HG02642 (cell line): ENCODE measurements at regions not wholly inside any gene's neighbourhood (a gene's known extent, or its start where the extent isn't known, plus 50 kb on each side); places are given as distances from the start of the nearest gene placed in this dataset.

Experiments
- ATAC-seq: cut with Tn5 transposase; IDR thresholded peaks from one replicate; pipeline ENCODE4 v1.9.1; 2021; ENCODE audit warnings: mild to moderate bottlenecking; ENCODE audit not compliant: unreplicated experiment, poor library complexity

DNA sequence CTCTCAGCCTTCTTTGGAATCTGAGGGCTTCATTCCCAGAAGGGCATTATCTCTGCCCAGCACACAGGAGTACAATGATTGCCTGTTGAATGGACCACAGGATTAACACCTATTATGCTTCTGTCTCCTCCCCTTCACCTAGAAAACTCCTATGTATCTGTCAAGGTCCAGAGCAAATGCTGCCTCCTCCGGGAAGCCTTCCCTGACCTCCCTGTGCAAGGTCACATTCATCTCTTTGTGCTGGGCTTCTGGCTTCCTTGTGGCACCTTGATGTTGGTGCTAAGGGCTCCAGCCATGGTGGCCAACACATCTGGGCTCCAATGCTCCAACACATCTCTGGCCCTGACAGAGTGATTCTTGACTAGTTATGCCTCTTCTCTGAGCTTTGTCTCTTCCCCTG, 49.9 kb upstream of the ATP2B2 start:
- ATAC-seq, result no peak

DNA sequence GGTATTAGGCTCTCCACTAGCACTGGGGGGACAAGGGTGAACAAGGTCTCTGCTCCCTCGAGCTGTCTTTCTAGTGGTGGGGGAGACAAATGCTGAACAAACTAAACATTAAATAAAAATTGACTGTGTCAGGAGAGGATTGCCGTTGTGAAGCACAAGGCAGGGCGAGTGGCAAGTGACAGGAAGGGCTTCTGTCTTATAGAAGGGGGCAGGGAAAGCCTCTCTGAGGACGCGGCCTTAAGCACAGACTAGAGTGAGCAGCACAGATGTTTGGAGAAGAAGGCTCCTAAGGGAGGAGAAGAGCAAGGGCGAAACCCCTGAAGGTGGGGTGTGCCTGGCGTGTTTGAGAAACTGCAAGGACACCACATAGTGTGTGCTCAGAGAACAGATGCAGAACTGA, 50.9 kb upstream of the ATP2B2 start:
- ATAC-seq, result no peak

DNA sequence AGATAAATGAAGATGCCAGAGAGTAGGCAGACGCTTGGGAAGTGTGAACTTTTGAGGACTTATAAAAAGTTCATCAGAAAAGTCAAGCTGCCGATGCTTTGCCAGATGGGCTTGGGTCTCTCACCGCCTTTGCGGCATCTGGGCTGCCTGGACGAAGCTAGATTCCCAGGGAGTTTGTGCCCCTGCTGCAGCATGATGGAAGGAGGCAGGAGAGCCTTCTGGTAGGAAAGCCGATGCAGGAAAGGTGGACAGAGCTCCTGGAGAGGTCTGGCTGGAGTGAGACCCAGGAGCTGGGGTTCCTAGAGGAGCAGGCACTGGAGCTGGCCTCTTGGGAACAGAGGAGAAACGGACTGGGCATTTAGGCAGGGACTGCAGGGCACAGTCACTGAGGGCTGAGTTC, 51.9 kb upstream of the ATP2B2 start:
- ATAC-seq, result no peak

DNA sequence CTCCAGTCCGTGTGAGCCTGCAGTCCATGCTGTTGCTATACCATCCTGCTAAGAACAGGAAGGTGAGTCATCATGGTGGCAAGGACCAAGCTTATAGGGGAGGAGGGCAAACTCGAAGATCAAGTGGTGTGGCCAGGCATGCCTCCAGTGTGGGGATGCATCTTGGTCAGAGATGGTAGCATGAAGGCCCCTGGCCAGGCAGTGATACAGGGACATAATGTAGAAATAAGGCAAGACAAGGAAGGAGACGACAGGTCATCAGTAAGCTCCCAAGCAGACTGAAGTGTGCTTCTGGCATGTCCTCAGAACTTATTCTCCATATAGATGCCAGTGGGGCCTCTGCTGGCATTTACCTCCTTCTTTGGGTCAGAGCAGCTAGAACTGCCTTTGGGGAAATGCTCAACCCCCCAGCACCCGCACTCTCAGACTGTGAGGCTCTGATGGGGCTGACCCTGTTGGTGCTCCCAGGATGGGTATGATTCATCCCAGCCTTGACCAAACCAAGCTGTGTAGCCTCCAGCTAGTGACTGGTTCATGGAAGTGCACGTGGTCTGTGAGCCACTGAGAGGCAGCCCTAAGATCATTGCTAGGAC, 52.5 kb upstream of the ATP2B2 start:
- ATAC-seq, result no peak

DNA sequence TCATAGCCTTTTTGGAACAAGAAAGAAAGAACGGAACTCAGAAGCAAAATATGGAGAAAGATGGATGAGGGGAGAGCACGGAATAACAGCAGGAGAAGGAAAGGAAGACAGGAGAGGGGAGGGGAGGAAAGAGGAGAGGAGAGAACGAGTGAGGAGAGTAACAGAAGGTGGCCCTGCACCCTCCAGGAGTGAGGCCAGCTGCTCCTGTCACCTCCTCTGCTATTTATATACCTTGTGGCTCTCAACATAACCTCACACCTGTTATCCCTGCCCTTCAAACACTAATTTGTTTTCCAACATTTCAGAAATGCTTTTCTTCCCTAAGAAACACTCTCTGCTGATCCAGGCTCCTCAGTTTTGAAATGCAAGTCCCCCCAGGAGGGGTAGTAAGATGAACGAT, 53.4 kb upstream of the ATP2B2 start:
- ATAC-seq, result no peak

DNA sequence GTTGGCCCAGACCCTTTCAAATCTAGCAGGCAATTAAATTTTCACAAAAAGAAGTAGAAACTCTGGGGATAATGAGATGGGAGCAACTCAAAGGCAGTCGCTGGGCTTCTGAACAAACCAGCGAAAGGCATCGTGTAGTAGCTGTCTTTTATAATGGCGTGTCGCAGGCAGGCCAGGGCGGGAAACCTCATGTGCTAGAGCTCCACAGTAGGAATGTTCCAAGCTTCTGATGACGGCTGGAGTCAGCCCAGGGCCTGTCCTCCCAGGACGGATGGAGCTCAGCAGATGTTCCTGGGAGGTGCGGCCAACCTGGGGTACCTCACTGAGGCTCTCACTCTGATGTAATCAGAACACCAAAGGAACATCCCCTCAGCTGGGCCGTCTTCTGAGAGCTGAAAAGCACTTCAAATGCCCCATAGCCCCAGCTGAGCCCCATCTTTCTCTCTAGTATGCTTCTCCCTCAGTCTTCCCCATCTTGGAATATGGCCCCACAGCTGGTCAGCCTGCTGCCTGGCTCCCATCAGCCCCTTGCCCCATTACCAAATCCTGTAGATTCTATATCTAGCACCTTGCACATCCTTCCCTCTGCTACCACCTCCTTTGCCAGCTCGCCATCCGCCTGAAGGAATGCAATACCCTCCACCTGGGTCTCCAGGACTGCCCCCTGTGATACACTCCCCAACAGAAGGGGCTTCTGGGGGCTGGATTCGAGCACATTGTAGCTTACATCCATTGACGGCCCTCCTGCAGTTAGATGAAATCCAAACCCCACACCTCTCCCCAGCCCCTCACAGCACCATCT, 54.9 kb upstream of the ATP2B2 start:
- no peak for ATAC-seq

DNA sequence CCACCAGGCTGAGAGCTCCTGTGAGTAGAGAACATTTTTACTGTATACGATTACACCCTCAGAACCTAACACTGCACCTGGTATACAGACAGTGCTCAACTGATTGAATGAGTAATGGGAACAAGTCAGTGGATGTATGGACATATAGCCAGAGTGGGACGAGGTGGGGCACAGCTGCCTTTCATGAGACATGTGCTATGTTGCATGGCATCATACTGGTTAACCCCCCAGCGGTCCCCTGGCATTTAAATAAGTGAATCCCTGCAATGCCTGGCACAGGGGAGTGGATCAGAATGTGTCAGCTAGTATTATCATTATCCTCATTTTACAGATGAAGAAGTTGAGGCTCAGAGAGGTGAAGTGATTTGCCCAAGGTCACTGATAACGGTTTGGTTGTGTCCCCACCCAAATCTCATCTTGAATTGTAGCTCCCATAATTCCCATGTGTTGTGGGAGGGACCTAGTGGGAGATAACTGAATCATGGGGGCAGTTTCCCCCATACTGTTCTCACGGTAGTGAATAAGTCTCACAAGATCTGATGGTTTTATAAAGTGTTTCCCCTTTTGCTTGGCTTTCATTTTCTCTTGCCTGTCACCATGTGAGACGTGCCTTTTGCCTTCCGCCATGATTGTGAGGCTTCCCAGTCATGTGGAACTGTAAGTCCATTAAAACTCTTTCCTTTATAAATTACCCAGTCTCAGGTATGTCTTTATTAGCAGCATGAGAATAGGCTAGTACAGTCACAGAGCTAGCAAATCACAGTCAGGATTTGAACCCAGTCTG, 56.0 kb upstream of the ATP2B2 start:
- ATAC-seq, result no peak

DNA sequence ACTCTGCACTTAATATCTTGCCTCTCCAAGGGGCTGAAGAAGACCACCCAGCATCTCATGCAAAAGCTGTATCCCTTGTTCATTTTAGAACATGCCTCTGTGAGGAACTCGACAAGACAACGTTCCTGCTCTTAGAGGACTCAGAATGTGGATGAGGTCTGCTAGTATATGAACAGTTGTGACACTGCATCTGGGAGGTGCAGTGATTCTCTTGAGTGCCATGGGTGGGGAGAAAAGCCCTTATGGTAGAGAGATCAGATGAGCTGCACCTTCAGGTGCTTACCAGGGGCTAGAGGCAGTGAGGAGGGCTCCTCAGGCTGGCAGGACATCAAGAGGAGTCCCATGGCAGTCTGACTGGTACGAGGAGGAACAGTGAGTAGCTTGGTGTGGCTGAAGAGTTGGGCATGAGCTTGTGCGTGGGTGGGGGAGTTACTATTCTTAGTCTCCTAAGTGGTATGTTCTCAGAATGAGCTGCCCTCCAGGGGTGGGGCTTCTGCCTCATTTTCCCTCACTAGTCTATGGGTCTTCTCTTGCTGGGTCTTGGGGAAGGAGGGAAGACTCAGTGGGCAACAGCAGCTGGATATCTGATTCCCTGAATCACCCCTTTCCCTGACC, 56.7 kb upstream of the ATP2B2 start:
- no peak for ATAC-seq

DNA sequence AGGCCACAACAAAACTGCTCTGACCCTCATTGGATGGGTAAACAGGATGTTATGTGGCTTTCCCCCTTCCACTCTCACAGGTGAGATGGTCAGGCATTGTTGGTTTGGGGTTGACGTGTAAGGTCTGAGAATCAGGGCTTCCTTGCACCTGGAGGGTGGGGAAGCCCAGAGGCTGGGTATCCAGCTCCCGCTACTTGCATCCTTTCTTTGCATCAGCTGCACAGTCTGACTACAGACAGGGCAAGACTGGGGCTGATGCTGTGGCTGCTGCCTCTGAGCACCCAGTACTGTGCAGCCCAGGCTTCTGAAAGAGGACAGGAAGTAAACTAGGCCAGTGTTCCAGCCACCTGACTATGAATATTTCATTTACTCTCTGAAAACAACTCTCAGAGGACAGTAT, 58.0 kb upstream of the ATP2B2 start:
- ATAC-seq, result no peak

DNA sequence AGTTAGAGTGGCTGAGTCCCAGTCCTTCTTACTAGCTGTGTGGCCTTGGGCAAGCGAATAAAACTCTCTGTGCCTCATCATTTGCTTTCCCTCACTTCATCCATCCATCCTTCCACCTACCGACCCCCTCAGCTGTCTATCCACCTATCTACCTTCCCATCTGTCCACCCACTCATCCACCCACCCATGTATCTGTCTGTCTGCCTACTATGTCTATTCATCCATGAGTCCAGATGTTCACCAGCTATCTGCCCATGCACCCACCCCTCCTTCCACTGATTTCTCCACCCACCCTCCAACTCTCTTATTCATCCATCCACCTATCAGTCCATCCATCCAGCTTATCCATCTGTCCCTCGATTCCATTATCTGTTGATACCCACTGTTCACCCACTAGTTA, 60.4 kb upstream of the ATP2B2 start:
- ATAC-seq, result no peak

DNA sequence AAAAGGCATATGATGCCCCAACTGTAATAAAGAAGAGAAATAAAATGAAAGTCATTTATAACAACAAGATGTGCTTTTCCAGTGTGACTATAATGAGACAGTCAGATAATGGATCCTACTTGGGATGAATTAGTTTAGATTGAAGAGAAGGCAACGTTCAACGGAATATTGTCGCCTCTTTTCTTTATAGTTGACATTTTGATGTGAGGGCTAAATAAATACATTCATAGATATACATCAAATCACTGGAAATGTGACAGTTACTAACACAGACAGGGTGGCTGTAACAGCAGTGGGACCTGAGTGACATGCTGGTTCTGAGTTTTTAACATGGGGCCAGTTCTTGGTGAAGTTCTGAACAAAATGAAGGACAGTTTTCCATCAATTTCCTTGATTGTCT, 61.1 kb upstream of the ATP2B2 start:
- no peak for ATAC-seq

DNA sequence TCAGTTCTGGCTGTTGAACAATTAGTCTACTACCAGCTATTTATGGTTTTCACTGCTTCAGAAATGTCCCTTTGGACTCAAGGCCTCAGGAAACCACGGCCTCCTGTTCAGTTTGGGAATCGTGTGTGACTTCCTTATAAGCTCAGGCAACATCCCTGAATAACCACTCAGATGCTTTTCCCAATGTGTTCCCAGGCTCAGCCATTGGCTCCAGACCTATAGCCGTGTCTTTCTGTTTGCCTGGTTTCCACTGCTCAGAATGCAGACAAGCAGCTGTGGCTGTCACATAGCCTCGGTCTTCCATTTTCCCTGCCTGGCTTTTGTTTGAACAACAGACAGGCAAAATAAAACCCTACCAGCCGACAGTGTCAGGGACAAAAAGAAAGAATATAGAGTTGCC, 63.2 kb upstream of the ATP2B2 start:
- ATAC-seq, result no peak

DNA sequence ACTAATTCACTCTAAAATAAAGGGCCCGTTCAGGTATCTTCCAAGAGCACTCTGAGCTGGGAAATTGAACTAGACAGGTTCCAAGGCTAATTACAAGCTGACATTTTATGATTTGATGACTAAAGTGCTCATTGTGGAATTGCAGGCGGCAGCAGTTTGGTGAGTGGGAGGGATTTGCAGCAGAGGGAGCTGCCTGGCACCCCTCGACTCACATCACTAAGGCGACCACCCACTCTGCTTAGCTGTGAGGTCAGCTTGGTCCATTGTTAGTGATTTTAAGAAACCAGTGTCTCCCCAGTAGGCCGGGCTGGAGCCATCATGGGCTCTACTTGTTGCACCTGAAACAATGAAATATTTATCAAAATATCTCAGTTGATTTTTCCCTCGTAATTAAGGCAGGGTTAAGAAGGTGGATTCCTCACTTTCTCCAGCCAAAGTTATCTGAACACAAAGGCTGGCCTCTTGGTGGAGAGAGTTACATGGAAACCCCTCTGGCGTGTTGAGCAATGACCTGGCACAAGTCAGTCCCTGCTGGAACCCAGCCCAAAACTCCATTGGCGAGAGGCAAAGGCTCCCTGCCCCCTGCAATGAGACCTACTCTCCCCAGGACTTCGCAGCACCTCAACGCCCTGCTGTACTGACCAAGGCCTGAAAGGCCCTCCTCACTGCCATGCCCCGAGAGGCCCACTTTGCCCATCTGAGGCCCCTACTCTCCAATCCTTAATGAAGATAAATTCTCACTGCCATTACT, 65.0 kb upstream of the ATP2B2 start:
- ATAC-seq, result no peak

DNA sequence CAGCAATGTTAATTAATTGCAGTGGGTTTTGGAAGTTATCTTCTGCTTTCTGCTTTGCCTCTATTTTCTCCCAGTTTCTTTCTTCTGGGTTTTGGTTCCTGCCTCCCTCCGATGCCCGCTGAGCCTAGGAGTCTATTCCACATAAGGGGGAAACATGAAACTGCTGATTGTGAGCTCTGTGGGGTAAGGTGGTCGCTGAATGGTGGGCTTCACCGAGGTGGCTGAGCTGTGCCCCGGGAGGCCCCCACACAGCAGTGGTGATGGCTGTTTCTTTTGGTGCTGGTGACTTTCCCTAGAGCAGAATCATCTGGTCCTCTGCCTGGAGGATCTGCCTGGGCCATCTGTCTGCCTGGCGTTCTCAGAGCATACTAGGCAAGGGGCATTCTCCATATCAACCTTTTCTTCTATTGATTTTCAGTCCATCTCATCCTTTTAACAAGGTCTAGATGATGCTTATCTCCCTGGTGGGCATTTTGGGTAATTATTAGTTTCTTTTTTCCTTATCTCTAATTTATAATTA, 68.8 kb upstream of the ATP2B2 start:
- ATAC-seq, result no peak

DNA sequence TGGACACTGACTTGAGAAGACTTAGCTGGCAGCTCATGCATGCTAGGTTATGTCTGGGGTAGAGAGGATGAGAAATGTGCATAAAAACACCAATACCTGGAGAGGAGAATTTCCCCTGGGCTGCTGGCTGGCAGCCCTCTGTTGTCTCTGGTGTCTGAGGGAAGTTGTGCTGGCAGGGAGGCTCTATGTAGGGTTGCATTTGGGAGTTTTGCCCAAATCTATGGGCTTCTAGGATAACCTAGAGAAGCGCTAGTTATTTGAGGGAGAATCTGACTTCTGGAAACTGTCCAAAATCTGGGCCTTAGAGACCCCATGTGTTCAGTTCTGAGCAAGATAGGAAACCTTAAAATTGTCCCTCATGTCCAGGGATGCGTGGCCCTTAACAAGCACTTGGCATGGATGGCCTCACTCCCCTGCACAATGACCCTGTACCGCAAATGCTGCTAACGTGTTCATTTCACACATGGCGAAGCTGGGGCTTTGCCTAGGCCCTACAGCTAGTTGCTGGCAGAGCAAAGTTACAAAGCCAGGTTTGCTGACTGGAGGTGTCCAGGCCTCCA, 70.3 kb upstream of the ATP2B2 start:
- no peak for ATAC-seq

DNA sequence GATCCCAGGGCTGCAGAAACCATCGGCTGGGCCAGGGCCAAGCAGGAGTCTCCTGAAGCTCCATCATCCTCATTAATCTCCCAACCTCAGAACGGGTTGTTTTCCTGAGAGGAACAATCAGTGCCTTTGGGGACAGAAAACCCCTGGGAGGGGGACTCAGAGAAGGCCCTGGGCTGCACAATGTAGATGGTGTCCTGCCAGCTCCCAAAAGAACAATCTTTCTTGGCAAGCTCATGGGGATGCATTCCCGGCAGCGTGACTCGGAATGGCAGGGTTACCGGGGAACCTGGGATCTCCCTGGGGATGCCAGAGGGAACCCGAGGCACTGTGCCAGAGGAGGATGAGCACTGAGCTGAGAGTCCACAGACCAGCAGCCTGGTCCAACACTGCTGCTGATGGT, 72.1 kb upstream of the ATP2B2 start:
- ATAC-seq, result no peak

DNA sequence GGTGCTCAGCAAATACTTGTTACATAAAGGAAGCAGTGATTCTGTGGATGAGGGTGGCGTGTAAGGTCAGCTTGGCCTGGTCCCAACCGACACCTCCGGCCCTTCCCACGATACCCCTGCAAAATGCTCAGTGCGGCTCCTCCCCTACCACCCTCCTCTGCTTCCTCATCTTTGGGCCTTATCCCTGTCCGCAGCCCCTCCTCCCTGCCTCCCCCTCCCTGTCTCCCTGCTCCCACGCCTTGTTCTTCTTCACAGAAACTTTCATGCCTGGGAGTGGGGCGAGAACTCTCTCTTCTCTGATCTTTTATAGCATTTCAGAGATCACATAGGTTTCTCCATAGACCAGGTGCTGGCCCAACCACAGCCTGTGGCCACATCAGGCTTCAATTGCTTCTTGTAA, 75.0 kb upstream of the ATP2B2 start:
- ATAC-seq, result no peak

DNA sequence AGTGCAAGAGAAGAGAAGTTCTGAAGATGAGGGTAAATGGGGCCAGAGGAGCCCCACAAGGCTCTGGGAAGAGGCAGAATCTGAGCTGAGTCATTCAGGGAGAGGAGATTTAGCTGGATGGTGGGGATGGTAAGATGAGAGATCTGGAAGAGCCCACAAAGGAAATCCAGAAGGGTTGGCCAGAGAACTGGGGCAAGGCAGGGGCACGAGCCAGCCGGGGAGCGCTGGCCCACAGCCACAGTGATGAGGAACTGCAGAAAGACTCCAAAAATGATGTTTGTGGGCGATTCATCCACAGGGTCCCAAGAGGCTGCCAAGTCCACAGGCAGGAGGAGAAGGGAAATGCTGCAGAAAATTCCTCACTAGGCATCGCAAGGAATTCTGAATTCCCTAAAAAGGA, 75.9 kb upstream of the ATP2B2 start:
- ATAC-seq, result no peak

DNA sequence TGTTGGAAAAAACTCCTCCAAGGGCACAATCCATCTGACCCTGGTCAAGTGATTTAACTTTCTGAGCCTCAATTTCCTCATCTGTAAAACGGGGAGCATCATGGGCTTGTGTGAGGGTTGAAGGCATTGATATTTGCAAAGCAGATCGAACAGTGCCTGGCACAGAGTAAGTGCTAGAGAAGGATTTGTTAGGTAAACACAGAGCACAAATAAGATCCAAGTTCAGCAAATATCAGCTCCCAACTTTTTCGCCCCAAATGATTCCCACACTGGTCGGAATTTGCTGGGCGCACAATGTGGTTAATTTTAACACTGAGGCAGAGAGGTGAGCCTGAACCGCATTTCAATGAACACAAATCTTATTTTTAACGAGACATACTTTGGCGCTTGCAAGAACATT, 76.3 kb upstream of the ATP2B2 start:
- ATAC-seq, result no peak

DNA sequence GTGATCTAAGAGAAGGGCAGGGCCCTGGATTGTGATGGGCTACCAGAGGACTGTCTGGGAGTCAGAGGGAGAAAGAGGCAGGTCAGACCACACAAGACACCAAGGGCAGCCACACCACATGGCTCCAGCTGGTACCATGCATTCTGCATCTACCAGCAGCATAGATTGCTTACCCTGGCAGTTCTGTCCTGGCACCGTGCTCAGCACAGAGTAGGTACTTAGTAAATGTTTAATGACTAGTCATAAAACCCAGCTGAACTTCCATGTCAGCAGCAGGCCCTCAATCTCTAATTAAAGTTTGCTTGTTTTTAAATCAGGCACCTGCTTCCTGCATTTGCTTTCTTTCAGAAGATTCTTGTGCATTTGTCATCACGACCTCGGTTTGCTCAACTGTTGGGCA, 77.3 kb upstream of the ATP2B2 start:
- ATAC-seq, result no peak
